ENCODE measurements at regions not wholly inside any gene's neighbourhood (a gene's known extent, or its start where the extent isn't known, plus 50 kb on each side); places are given as distances from the start of the nearest gene placed in this dataset.
A peak's percentile ranks its signal among the peaks of the same experiment; 100 is the strongest.

DNA sequence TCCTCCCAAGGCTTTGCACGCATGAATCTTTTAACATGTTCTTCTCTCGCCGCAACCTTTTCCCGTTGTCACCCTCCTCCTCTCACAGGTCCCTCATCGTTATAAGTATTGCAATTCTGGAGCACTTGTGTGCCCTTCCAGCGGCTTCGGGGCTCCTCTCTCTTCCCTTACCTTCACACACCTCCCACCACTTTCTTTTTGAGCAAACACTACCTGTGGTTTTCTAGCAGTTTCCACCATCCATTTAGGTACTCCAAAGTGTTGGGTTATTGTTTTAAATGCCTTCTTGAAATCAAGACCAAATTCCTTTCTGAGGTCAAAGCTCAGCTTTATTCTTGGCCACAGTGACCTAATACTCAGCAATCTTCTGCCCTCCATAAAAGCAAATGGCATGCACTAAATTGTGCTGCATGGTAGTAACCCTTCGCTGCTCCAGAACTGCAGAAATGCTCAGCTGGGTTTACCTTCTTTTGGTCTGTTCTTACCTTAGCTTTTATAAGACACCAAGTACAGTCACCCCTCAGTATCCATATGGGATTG lies 472.4 kb downstream of the SETD4 start:
- Histone ChIP-seq H2BK5ac (ENCODE audit: insufficient read length, low read length) (no peak overlapping the region), H3K23ac (ENCODE audit: insufficient read length, low read depth, low read length) (no peak overlapping the region), H4K5ac (ENCODE audit: insufficient read length, low read depth, low read length) (no peak overlapping the region), H3K79me2 (ENCODE audit: insufficient read depth, low read length) (no peaks in the 10 kb centered on the region), H3K56ac (ENCODE audit: insufficient read length, low read depth, low read length) (no peak overlapping the region), H3K14ac (ENCODE audit: insufficient read depth, low read length) (no peak overlapping the region), H3K23me2 (ENCODE audit: insufficient read length, low read depth, low read length, poor library complexity, severe bottlenecking) (no peaks in the 10 kb centered on the region), H2BK20ac (ENCODE audit: low read depth, low read length, poor library complexity, severe bottlenecking) (no peak overlapping the region), H3K4ac (ENCODE audit: low read depth, low read length) (no peak overlapping the region), H3K18ac (ENCODE audit: insufficient read length, low read depth, low read length) (no peak overlapping the region), H3T11ph (ENCODE audit: low read length) (no peak overlapping the region), H3K9ac (ENCODE audit: extremely low read depth, insufficient read length, low read length) (no peak overlapping the region), H3K4me1 (ENCODE audit: insufficient read depth, low read length) (no peaks in the 10 kb centered on the region; the same call in none of the 2 replicates), H3K9me3 (ENCODE audit: control insufficient read depth, low read depth, low read length) (no peaks in the 10 kb centered on the region), H3K79me1 (ENCODE audit: insufficient read depth, low read depth, low read length, poor library complexity, severe bottlenecking) (no peaks in the 10 kb centered on the region), H4K20me1 (ENCODE audit: control insufficient read depth, insufficient read depth, insufficient read length) (no peaks in the 10 kb centered on the region), H2BK12ac (ENCODE audit: insufficient read length, low read depth, low read length) (no peak overlapping the region), H3K27me3 (ENCODE audit: insufficient read depth, low read length) (no peaks in the 10 kb centered on the region; the same call in 1 of the 2 replicates), H4K8ac (replicated peaks; ENCODE audit: insufficient read length, low read depth, low read length) (no peak overlapping the region), H3K4me2 (ENCODE audit: insufficient read depth, insufficient read length, low read length) (no peak overlapping the region), H4K91ac (ENCODE audit: insufficient read length, low read depth, low read length) (no peak overlapping the region), H2AFZ (ENCODE audit: low read length) (no peak overlapping the region), H2BK120ac (ENCODE audit: low read depth, low read length, poor library complexity, severe bottlenecking) (no peak overlapping the region), H2BK15ac (ENCODE audit: low read depth, low read length) (no peak overlapping the region), H2AK5ac (ENCODE audit: insufficient read length, low read length) (no peak overlapping the region), H3K27ac (ENCODE audit: insufficient read length, low read depth, low read length) (no peak overlapping the region)
- no peak for DNase-seq
- peaks cover 6 to 8% of the 10 kb centered on the region in 2 experiments; a peak in 3 of 5 replicates for H3K9me3 Mint-ChIP-seq
- WGBS (ENCODE audit: extremely low coverage, insufficient read length, low lambda C conversion rate), result no CpG with 5 or more reads among the region's 8 CpGs
- H3K27ac Mint-ChIP-seq, result peak overlapping the region in 1 of 3 experiments; percentile 64; a peak in 1 of 7 replicates
- no peaks in the 10 kb centered on the region; a peak in 1 of 7 replicates for H3K36me3 Mint-ChIP-seq (ENCODE audit: insufficient read depth in 1 of 3, low read depth in 3 of 3)
- H3K4me1 Mint-ChIP-seq, result peaks cover 26 to 41% of the 10 kb centered on the region in 2 experiments
- H3K27me3 Mint-ChIP-seq (ENCODE audit: low read depth), result no peaks in the 10 kb centered on the region
- TF ChIP-seq, protein P1, sequence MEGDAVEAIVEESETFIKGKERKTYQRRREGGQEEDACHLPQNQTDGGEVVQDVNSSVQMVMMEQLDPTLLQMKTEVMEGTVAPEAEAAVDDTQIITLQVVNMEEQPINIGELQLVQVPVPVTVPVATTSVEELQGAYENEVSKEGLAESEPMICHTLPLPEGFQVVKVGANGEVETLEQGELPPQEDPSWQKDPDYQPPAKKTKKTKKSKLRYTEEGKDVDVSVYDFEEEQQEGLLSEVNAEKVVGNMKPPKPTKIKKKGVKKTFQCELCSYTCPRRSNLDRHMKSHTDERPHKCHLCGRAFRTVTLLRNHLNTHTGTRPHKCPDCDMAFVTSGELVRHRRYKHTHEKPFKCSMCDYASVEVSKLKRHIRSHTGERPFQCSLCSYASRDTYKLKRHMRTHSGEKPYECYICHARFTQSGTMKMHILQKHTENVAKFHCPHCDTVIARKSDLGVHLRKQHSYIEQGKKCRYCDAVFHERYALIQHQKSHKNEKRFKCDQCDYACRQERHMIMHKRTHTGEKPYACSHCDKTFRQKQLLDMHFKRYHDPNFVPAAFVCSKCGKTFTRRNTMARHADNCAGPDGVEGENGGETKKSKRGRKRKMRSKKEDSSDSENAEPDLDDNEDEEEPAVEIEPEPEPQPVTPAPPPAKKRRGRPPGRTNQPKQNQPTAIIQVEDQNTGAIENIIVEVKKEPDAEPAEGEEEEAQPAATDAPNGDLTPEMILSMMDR (conservative IDR thresholded peaks at IDR 0.05), result no peak
- no peak overlapping the region for H3K4me3 Mint-ChIP-seq

All from H9 (cell line).